Mesenchymal stem cell (in vitro differentiated cells and primary cell): ENCODE measurements at regions not wholly inside any gene's neighbourhood (a gene's known extent, or its start where the extent isn't known, plus 50 kb on each side); places are given as distances from the start of the nearest gene placed in this dataset.

Source experiments
- DNase-seq: peaks from one replicate; pipeline ENCODE4 v3.0.0-alpha.2; 2013
- H2AFZ ChIP-seq: one replicate; pipeline ENCODE4 v1.6.1; 2013; ENCODE audit warnings: low read depth, mild to moderate bottlenecking, control low read depth, inconsistent platforms, low read length, moderate library complexity
- H2AK5ac ChIP-seq: 2 replicates; pipeline ENCODE4 v1.6.1; 2013; ENCODE audit warnings: low read length, moderate library complexity, mild to moderate bottlenecking, inconsistent platforms; ENCODE audit not compliant: severe bottlenecking
- H2BK120ac ChIP-seq: one replicate; pipeline ENCODE4 v1.6.1; 2013; ENCODE audit warnings: low read depth, mild to moderate bottlenecking, inconsistent platforms, low read length, moderate library complexity
- H2BK12ac ChIP-seq, 2 experiments: one replicate each; pipeline ENCODE4 v1.6.1; 2013; ENCODE audit warnings: inconsistent platforms in 2 of 2, low read length in 2 of 2, mild to moderate bottlenecking in 2 of 2, moderate library complexity in 2 of 2, control low read depth in 1 of 2
- H2BK15ac ChIP-seq: one replicate; pipeline ENCODE4 v1.6.1; 2013; ENCODE audit warnings: mild to moderate bottlenecking, low read depth, inconsistent platforms; ENCODE audit not compliant: poor library complexity, severe bottlenecking
- H2BK5ac ChIP-seq: 2 replicates; pipeline ENCODE4 v1.6.1; 2013; ENCODE audit warnings: low read depth, mild to moderate bottlenecking, low read length, control low read depth, inconsistent platforms; ENCODE audit not compliant: poor library complexity, severe bottlenecking
- H3K14ac ChIP-seq, 2 experiments: one replicate each; pipeline ENCODE4 v1.6.1; 2013; ENCODE audit warnings: inconsistent platforms in 2 of 2, low read length in 2 of 2, control low read depth in 1 of 2, mild to moderate bottlenecking in 1 of 2, moderate library complexity in 1 of 2
- H3K18ac ChIP-seq, 2 experiments: one replicate each; pipeline ENCODE4 v1.6.1; 2013; ENCODE audit warnings: inconsistent platforms in 2 of 2, low read length in 2 of 2, control low read depth in 1 of 2, low read depth in 1 of 2, mild to moderate bottlenecking in 1 of 2
- H3K23ac ChIP-seq, 2 experiments: one replicate each; pipeline ENCODE4 v1.6.1; 2013; ENCODE audit warnings: inconsistent platforms in 2 of 2, low read length in 2 of 2, mild to moderate bottlenecking in 2 of 2, moderate library complexity in 2 of 2, control low read depth in 1 of 2
- H3K27ac ChIP-seq: 2 replicates; pipeline ENCODE4 v1.5.1; 2013; ENCODE audit warnings: mild to moderate bottlenecking, moderate library complexity, low read length, control low read depth, inconsistent platforms; ENCODE audit not compliant: poor library complexity, severe bottlenecking
- H3K27me3 ChIP-seq, 2 experiments: 2 replicates each; pipeline versions ENCODE4 v1.6.1 to v1.7.0; 2013; ENCODE audit warnings: low read length in 2 of 2, mild to moderate bottlenecking in 2 of 2, moderate library complexity in 2 of 2, control low read depth in 1 of 2, inconsistent platforms in 1 of 2; ENCODE audit not compliant: control insufficient read depth in 1 of 2, insufficient read depth in 1 of 2
- H3K36me3 ChIP-seq, 2 experiments: 2 replicates each; pipeline versions ENCODE4 v1.6.1 to v1.7.0; 2013; ENCODE audit warnings: low read length in 2 of 2, control low read depth in 1 of 2, inconsistent platforms in 1 of 2, low read depth in 1 of 2, mild to moderate bottlenecking in 1 of 2; ENCODE audit not compliant: insufficient read depth in 2 of 2, control insufficient read depth in 1 of 2
- H3K4ac ChIP-seq, 2 experiments: one replicate each; pipeline ENCODE4 v1.6.1; 2013; ENCODE audit warnings: inconsistent platforms in 2 of 2, low read length in 2 of 2, mild to moderate bottlenecking in 2 of 2, moderate library complexity in 2 of 2, control low read depth in 1 of 2, low read depth in 1 of 2
- H3K4me1 ChIP-seq: 2 replicates; pipeline ENCODE4 v1.6.1; 2013; ENCODE audit warnings: low read depth, low read length, control low read depth; ENCODE audit not compliant: control insufficient read depth, insufficient read depth
- H3K4me2 ChIP-seq: 2 replicates; pipeline ENCODE4 v1.6.1; 2013; ENCODE audit warnings: low read length, mild to moderate bottlenecking, inconsistent platforms; ENCODE audit not compliant: poor library complexity, severe bottlenecking
- H3K4me3 ChIP-seq, 2 experiments: 2 replicates each; pipeline versions ENCODE4 v1.5.1 to v1.7.0; 2013; ENCODE audit warnings: low read length in 2 of 2, mild to moderate bottlenecking in 2 of 2, control low read depth in 1 of 2, low read depth in 1 of 2; ENCODE audit not compliant: insufficient read depth in 1 of 2
- H3K79me1 ChIP-seq: replicated peaks from 2 replicates; pipeline ENCODE4 v1.6.1; 2013; ENCODE audit warnings: mild to moderate bottlenecking, control low read depth, low read length, inconsistent platforms; ENCODE audit not compliant: poor library complexity, severe bottlenecking
- H3K9ac ChIP-seq: 2 replicates; pipeline ENCODE4 v1.7.0; 2013; ENCODE audit warnings: mild to moderate bottlenecking, low read length, moderate library complexity
- H3K9me3 ChIP-seq: 2 replicates; pipeline ENCODE4 v1.7.0; 2013; ENCODE audit warnings: mild to moderate bottlenecking, low read length; ENCODE audit not compliant: control insufficient read depth
- H4K8ac ChIP-seq: one replicate; pipeline ENCODE4 v1.6.1; 2013; ENCODE audit warnings: inconsistent platforms, mild to moderate bottlenecking, low read length, moderate library complexity
- H4K91ac ChIP-seq: one replicate; pipeline ENCODE4 v1.6.1; 2013; ENCODE audit warnings: mild to moderate bottlenecking, low read length, inconsistent platforms
- WGBS: methylation state at CpG from one replicate; pipeline ENCODE4 v1.1.7; 2013; ENCODE audit warnings: mixed read lengths; 5-methylcytosine and 5-hydroxymethylcytosine counted together

- H3K27me3 ChIP-seq, result peaks cover 0 to 2% of the 10 kb centered on the region in 2 experiments
- H4K91ac ChIP-seq, result no peak overlapping the region
- no peak overlapping the region for H3K27ac ChIP-seq
- no peak overlapping the region for H2BK120ac ChIP-seq
- H2BK12ac ChIP-seq, result no peak overlapping the region
- H3K14ac ChIP-seq, result no peak overlapping the region
- no peak overlapping the region for H3K23ac ChIP-seq
- no peak overlapping the region for H4K8ac ChIP-seq
- H3K18ac ChIP-seq, result no peak overlapping the region
- H3K79me1 ChIP-seq, result no peaks in the 10 kb centered on the region
- 79% methylated on average over 6 of the region's 6 CpGs for WGBS
- no peak overlapping the region for H3K9ac ChIP-seq
- no peak overlapping the region for H3K4me3 ChIP-seq
- H3K4me2 ChIP-seq, result no peak overlapping the region
- H3K36me3 ChIP-seq, result no peaks in the 10 kb centered on the region
- H3K4ac ChIP-seq, result no peak overlapping the region
- no peak overlapping the region for H2BK15ac ChIP-seq
- DNase-seq, result no peak
- no peaks in the 10 kb centered on the region for H3K9me3 ChIP-seq
- H3K4me1 ChIP-seq, result no peaks in the 10 kb centered on the region
- no peak overlapping the region for H2BK5ac ChIP-seq
- H2AFZ ChIP-seq, result no peak overlapping the region
- no peak overlapping the region for H2AK5ac ChIP-seq
These were observed 89.2 kb upstream of the RORA start for GRCh38 chr15:61318301-61318700.

GRCh38 chr15:61315471-61315870 is 86.4 kb upstream of the RORA start:
- Histone ChIP-seq H3K23ac (no peak overlapping the region), H3K18ac (no peak overlapping the region), H2BK15ac (no peak overlapping the region), H2BK5ac (no peak overlapping the region), H3K4me2 (no peak overlapping the region), H3K36me3 (no peaks in the 10 kb centered on the region), H3K9me3 (no peaks in the 10 kb centered on the region), H4K91ac (no peak overlapping the region), H3K27me3 (no peaks in the 10 kb centered on the region), H3K79me1 (no peaks in the 10 kb centered on the region), H3K4me1 (no peaks in the 10 kb centered on the region), H2BK12ac (no peak overlapping the region), H2AFZ (no peak overlapping the region), H3K14ac (no peak overlapping the region), H3K27ac (no peak overlapping the region), H4K8ac (no peak overlapping the region), H3K9ac (no peak overlapping the region), H3K4ac (no peak overlapping the region), H2AK5ac (no peak overlapping the region), H2BK120ac (no peak overlapping the region), H3K4me3 (no peak overlapping the region)
- WGBS, result 93% methylated on average over 6 of the region's 6 CpGs
- DNase-seq, result no peak

- no peak overlapping the region for H2BK15ac ChIP-seq
- no peaks in the 10 kb centered on the region for H3K4me1 ChIP-seq
- no peak overlapping the region for H2BK5ac ChIP-seq
- H2AFZ ChIP-seq, result no peak overlapping the region
- H3K9me3 ChIP-seq, result no peaks in the 10 kb centered on the region
- no peak overlapping the region for H4K8ac ChIP-seq
- no peak overlapping the region for H3K14ac ChIP-seq
- H2BK12ac ChIP-seq, result no peak overlapping the region
- no peak for DNase-seq
- H4K91ac ChIP-seq, result no peak overlapping the region
- no peak overlapping the region for H3K18ac ChIP-seq
- H3K4me2 ChIP-seq, result no peak overlapping the region
- no peak overlapping the region for H2BK120ac ChIP-seq
- no peak overlapping the region for H3K4me3 ChIP-seq
- no peaks in the 10 kb centered on the region for H3K27me3 ChIP-seq
- no peak overlapping the region for H2AK5ac ChIP-seq
- H3K9ac ChIP-seq, result no peak overlapping the region
- no peaks in the 10 kb centered on the region for H3K79me1 ChIP-seq
- no peaks in the 10 kb centered on the region for H3K36me3 ChIP-seq
- no peak overlapping the region for H3K27ac ChIP-seq
- H3K23ac ChIP-seq, result no peak overlapping the region
- H3K4ac ChIP-seq, result no peak overlapping the region
These were observed 85.3 kb upstream of the RORA start for GRCh38 chr15:61314427-61314826.

GRCh38 chr15:61309617-61310016 is 80.5 kb upstream of the RORA start:
- Histone ChIP-seq H3K9ac (no peak overlapping the region), H4K8ac (no peak overlapping the region), H2BK120ac (no peak overlapping the region), H3K4me2 (no peak overlapping the region), H3K79me1 (no peaks in the 10 kb centered on the region), H2BK12ac (no peak overlapping the region), H2AFZ (no peak overlapping the region), H3K36me3 (no peaks in the 10 kb centered on the region), H3K23ac (no peak overlapping the region), H3K27me3 (no peaks in the 10 kb centered on the region), H3K9me3 (no peaks in the 10 kb centered on the region), H3K14ac (no peak overlapping the region), H3K4me3 (no peak overlapping the region), H2AK5ac (no peak overlapping the region), H3K4ac (no peak overlapping the region), H2BK5ac (no peak overlapping the region), H3K27ac (no peak overlapping the region), H2BK15ac (no peak overlapping the region), H3K18ac (no peak overlapping the region), H4K91ac (no peak overlapping the region), H3K4me1 (no peaks in the 10 kb centered on the region)
- WGBS, result 86% methylated on average over 5 of the region's 5 CpGs
- no peak for DNase-seq
